Osteoblast (primary cell): ENCODE measurements at regions not wholly inside any gene's neighbourhood (a gene's known extent, or its start where the extent isn't known, plus 50 kb on each side); places are given as distances from the start of the nearest gene placed in this dataset.

Experiments used
- DNase-seq: peaks from one replicate; pipeline ENCODE4 v3.0.0; 2011; ENCODE audit warnings: low spot score, mixed read lengths; ENCODE audit not compliant: insufficient read length; ENCODE audit errors: missing footprints
- H2AFZ ChIP-seq: 2 replicates; pipeline ENCODE4 v1.6.0; 2011; ENCODE audit warnings: mild to moderate bottlenecking, low read length
- H3K27ac ChIP-seq: 2 replicates; pipeline ENCODE4 v1.5.1; 2011; ENCODE audit warnings: mild to moderate bottlenecking, low read depth, low read length, moderate library complexity
- H3K27me3 ChIP-seq: 2 replicates; pipeline ENCODE4 v1.6.0; 2012; ENCODE audit warnings: mild to moderate bottlenecking, control low read depth, inconsistent platforms, low read length, moderate library complexity; ENCODE audit not compliant: insufficient read depth
- H3K36me3 ChIP-seq: 2 replicates; pipeline ENCODE4 v1.5.1; 2011; ENCODE audit warnings: mild to moderate bottlenecking, low read length, control low read depth, moderate library complexity; ENCODE audit not compliant: insufficient read depth
- H3K4me1 ChIP-seq: 2 replicates; pipeline ENCODE4 v1.5.1; 2011; ENCODE audit warnings: mild to moderate bottlenecking, low read length, control low read depth, moderate library complexity; ENCODE audit not compliant: insufficient read depth
- H3K4me2 ChIP-seq: 2 replicates; pipeline ENCODE4 v1.6.0; 2011; ENCODE audit warnings: mild to moderate bottlenecking, low read length; ENCODE audit not compliant: insufficient read depth
- H3K4me3 ChIP-seq: fragments of 200-600 bp; sonication (generic); 3 replicates; pipeline ENCODE4 v1.5.1; 2012; ENCODE audit warnings: mild to moderate bottlenecking, low read length, inconsistent platforms; ENCODE audit not compliant: insufficient read depth
- H3K79me2 ChIP-seq: 2 replicates; pipeline ENCODE4 v1.6.0; 2012; ENCODE audit warnings: mild to moderate bottlenecking, low read length, control low read depth, inconsistent platforms; ENCODE audit not compliant: insufficient read depth
- H3K9me3 ChIP-seq: 2 replicates; pipeline ENCODE4 v1.5.1; 2011; ENCODE audit warnings: low read depth, low read length, control low read depth
- H4K20me1 ChIP-seq: 2 replicates; pipeline ENCODE4 v1.6.0; 2012; ENCODE audit warnings: mild to moderate bottlenecking, low read length, control low read depth; ENCODE audit not compliant: insufficient read depth
- TF ChIP-seq, protein P1 (sequence below): IDR thresholded peaks from 2 replicates; pipeline ENCODE4 v1.5.1; 2011; ENCODE audit warnings: mild to moderate bottlenecking, low read depth, low read length, moderate library complexity; ENCODE audit errors: extremely low read depth

DNA sequence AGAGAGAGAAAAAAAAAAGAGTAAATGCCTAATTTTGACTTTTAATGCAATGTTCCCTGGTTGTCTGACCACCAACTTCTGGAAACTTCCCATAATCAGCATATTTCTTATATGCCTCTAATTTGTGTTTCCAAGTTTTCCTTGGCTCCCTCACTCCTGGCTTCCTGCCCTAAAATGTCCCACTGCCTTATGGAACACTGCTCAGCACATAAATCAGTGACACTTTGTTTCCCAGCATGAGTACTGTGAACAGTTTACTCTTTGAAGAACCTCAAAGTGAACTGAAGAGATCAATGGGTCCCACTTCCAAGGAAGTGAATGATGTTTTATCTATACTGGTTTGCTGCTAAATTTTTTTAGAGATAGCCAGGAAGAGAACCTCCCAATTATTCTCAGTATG lies 271.3 kb upstream of the PRMT6 start:
- no peak overlapping the region for H2AFZ ChIP-seq

DNA sequence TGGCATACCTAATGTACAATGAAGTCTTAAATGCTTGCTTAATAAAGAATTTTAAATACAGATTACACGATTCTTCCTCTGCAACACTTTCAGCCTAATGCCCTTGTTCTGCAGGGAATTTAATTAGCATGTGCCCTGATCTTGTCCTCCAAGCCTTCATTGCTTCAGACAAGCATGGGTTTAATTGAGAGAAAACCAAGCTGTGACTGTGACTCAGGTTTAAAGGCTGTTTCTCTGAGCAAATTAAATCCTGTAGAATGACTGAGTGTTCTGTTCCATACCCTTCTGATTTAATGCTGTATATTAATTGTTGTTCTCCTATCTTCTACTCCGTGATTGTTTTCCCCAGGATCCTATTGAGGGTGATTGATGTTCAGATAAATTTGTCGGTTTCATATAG lies 269.0 kb upstream of the PRMT6 start:
- H3K36me3 ChIP-seq: no peaks in the 10 kb centered on the region
- TF ChIP-seq, protein P1, sequence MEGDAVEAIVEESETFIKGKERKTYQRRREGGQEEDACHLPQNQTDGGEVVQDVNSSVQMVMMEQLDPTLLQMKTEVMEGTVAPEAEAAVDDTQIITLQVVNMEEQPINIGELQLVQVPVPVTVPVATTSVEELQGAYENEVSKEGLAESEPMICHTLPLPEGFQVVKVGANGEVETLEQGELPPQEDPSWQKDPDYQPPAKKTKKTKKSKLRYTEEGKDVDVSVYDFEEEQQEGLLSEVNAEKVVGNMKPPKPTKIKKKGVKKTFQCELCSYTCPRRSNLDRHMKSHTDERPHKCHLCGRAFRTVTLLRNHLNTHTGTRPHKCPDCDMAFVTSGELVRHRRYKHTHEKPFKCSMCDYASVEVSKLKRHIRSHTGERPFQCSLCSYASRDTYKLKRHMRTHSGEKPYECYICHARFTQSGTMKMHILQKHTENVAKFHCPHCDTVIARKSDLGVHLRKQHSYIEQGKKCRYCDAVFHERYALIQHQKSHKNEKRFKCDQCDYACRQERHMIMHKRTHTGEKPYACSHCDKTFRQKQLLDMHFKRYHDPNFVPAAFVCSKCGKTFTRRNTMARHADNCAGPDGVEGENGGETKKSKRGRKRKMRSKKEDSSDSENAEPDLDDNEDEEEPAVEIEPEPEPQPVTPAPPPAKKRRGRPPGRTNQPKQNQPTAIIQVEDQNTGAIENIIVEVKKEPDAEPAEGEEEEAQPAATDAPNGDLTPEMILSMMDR: no peak
- H3K4me2 ChIP-seq: no peak overlapping the region
- DNase-seq: no peak
- no peaks in the 10 kb centered on the region for H3K4me1 ChIP-seq
- no peaks in the 10 kb centered on the region for H3K9me3 ChIP-seq
- H4K20me1 ChIP-seq: no peaks in the 10 kb centered on the region
- H3K4me3 ChIP-seq: no peak overlapping the region
- H2AFZ ChIP-seq: no peak overlapping the region
- no peak overlapping the region for H3K27ac ChIP-seq
- H3K27me3 ChIP-seq: no peaks in the 10 kb centered on the region
- no peaks in the 10 kb centered on the region for H3K79me2 ChIP-seq

More for the DNA sequence above, 271.3 kb upstream of the PRMT6 start:
- TF ChIP-seq, protein P1: no peak
- H3K27ac ChIP-seq: no peak overlapping the region
- no peaks in the 10 kb centered on the region for H3K4me1 ChIP-seq
- no peak overlapping the region for H3K4me3 ChIP-seq
- H3K4me2 ChIP-seq: no peak overlapping the region
- no peaks in the 10 kb centered on the region for H3K79me2 ChIP-seq
- no peaks in the 10 kb centered on the region for H3K27me3 ChIP-seq
- no peaks in the 10 kb centered on the region for H4K20me1 ChIP-seq
- no peaks in the 10 kb centered on the region for H3K36me3 ChIP-seq
- no peak for DNase-seq
- H3K9me3 ChIP-seq: no peaks in the 10 kb centered on the region

DNA sequence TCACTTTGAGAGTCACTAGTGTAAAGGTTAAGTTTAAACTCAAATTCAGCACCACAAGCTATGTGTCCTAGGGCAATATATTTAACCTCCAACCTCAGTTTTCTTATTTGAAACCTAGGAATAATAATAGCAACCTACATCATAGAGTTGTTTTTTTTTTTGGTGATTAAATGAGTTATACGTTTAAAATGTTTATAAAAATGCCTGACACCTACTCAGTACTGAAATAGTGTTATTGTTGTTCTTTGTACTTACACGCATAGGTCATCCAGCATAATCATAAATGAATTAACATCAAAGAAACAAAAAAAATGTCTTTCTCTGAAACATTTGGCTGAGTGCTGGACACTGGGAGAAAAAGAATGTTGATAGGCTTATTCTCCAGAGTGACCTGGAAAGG lies 266.8 kb upstream of the PRMT6 start:
- Histone ChIP-seq H3K79me2 (no peaks in the 10 kb centered on the region), H3K27ac (no peak overlapping the region), H3K4me2 (no peak overlapping the region), H2AFZ (no peak overlapping the region), H3K36me3 (no peaks in the 10 kb centered on the region), H3K4me1 (no peaks in the 10 kb centered on the region), H3K27me3 (no peaks in the 10 kb centered on the region), H4K20me1 (no peaks in the 10 kb centered on the region), H3K4me3 (no peak overlapping the region), H3K9me3 (no peaks in the 10 kb centered on the region)
- TF ChIP-seq, protein P1: no peak
- DNase-seq: no peak

DNA sequence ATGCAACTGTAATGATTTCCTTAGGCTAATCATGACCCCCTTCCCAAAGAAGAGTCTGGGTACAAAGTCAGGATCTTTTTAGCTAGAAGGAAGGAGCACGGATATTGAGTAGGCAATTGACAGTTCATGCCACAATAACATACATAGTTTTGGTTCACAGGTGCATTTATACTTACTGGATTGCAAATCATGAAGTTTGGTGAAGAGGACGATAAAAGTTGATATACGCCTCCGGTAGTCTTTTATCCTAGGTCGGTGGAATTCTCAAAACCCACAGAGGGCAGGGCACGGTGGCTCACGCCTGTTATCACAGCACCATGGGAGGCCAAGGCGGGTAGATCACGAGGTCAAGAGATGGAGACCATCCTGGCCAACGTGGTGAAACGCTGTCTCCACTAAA lies 265.4 kb upstream of the PRMT6 start:
- no peaks in the 10 kb centered on the region for H3K9me3 ChIP-seq
- no peaks in the 10 kb centered on the region for H3K27me3 ChIP-seq
- H3K4me3 ChIP-seq: no peak overlapping the region
- TF ChIP-seq, protein P1: no peak
- H4K20me1 ChIP-seq: no peaks in the 10 kb centered on the region
- no peak overlapping the region for H3K27ac ChIP-seq
- no peaks in the 10 kb centered on the region for H3K79me2 ChIP-seq
- H2AFZ ChIP-seq: no peak overlapping the region
- no peaks in the 10 kb centered on the region for H3K36me3 ChIP-seq
- H3K4me1 ChIP-seq: no peaks in the 10 kb centered on the region
- no peak for DNase-seq
- H3K4me2 ChIP-seq: no peak overlapping the region
